HG03135 (cell line): ENCODE measurements at regions not wholly inside any gene's neighbourhood (a gene's known extent, or its start where the extent isn't known, plus 50 kb on each side); places are given as distances from the start of the nearest gene placed in this dataset.

ENCODE experiments used
- ATAC-seq: cut with Tn5 transposase; IDR thresholded peaks from one replicate; pipeline ENCODE4 v1.9.1; 2021; ENCODE audit warnings: mild to moderate bottlenecking, moderate library complexity; ENCODE audit not compliant: unreplicated experiment

DNA sequence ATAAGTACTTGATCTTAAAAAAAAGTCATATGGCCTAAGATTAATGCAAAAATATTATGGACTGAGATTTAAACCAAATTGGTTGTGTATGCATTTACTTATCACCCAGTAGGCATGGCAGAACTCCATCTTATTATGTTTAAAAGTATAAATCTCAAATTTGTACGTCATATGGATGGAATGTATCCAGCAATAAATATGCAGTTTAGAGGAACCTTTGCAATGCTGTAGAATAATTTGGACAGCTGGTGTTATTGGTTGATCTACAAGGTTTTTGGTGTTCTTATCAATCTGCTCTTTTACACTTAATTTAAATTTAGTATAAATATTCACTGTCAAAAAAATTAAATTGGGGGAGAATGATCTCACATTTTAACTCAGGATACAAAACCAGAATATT is 640.2 kb downstream of the SATB2 start:
- ATAC-seq: no peak

DNA sequence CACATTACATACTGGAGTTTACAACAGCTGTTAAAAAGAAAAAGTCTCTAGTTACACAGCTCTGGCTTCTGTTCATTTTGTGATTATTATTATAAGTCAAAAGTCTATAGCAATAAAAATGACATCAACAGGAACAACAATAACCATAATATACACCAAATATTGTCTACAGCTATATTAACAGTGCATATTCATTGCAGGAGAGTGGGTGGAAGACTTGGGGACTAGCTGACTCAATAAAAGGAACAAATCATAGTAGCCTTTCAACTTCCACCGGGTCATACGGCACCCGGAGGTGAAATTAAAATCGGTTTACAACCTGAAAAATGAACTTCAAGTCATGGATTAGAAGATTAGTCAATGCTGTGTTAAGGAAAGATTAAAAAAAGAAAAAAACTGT is 642.1 kb downstream of the SATB2 start:
- no peak for ATAC-seq

DNA sequence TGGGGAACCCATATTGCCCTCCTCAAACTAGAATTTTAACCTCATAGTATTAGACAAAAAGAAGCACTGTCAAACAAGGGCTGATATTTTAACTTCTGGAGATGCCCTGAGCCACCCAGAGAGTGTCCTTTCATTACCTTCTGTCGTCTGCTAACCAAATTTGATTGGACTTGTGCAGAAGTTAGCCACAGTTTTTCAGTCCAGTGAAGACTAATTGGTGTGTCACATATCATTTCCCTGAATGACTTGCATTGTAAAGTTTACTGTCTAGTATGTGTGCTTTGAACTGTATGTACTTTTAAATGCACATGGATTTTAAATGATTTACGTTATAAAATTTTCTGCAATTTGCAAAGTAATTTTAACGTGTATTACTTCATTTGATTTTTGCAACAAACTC is 646.5 kb downstream of the SATB2 start:
- ATAC-seq: no peak

DNA sequence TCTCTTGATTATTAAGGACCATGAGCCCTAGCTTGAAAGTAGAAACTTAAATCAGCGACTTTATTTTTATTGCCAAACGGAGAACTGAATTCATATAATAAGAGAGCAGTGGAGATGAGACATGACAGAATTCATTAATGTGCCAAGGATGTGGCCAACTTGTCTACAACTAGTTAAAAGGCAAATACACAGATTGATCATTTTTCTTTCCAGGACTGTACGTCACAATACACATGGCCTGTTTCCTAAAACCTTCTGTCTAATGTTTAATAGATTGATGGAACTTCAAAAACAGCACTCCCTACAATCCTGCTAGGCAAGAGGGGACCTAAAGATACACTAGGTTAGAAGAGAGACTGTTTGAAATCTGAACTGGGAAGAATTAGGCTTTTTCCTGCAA is 647.8 kb downstream of the SATB2 start:
- ATAC-seq: no peak

DNA sequence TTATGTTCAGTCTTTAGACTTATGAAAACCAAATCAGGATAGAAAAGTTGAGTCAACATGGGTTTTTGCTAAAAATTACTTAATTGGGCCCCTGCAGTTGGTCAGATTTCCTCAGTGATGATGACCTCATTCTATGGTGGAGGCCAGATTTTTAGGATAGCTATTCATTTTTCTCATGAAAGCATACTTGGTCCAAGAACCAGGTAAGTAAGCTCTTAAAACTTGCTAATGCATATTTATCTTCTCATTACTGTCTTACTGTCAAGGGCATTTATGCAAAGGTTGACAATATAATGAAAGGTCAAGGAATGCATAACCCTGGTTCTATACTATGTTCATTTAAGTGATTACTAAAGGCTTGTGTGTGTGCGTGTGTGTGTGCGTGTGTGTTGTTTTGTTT is 650.6 kb downstream of the SATB2 start:
- ATAC-seq: no peak

DNA sequence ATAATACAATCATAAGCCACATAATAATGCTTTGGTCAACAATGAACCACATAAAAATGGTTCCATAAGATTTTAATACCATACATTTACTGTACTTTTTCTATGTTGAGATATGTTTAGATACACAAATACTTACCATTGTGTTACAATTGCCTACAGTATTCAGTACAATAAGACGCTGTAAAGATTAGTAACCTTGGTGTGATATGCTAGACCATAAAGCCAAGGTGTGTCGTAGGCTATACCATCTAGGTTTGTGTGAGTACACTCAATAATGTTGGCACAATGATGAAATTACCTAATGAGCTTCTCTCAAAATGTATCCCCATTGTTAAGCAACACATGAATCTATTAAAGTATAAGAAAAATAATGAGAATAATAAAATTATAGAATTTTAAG is 662.3 kb downstream of the SATB2 start:
- ATAC-seq: no peak

DNA sequence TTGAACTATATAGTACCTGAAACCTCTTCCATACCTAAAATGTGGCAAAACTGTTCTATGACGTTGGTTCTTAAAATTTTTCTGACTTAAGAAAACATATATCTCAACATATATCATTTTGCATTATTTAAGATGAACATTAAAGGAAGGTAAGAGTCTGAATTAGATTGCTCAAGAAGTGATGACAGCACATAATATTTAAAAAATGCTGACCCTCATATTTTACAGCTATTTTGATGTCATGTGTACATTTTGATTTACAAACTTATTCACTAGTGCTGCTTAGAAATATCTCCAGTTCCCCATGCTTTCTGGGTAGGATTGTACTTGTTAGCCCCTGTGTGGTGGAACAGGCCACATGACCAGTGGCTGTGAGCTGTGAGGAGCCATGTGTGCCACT is 666.1 kb downstream of the SATB2 start:
- no peak for ATAC-seq

DNA sequence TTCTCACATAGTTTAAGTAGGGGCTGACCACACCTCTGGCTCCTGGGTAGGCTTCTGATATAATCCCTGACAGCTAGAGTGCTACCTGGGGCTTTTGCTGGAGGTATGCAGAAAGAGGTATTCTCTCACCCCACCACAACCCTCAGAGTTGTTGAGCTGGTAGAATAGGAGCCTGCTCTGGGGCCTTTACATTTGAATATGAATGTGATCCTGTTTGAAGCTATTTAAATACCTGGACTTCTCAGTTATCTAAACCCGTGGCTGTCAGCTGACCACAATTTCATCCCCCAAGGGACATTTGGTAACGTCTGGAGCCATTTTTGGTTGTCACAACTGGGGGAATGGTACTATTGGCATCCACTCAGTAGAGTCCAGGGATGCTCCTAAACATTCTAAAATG is 669.1 kb downstream of the SATB2 start:
- no peak for ATAC-seq

DNA sequence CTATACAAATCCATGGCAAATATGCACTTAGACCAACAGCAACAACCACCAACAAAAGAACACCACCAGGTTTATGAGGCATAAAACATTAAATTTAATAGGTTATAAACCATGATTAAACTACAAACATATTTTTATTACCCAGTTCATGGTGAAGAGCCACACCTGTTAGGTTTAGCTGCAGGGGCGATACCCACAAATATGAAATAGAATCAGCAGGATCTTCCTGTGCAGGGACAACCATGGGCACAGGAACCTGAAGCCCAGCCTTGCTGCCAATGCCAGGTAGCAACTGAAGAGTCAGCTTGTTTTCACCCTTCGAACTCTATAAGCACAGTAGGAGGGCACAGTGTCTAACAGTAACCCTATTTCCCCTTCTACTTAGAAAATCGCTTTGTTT is 675.0 kb downstream of the SATB2 start:
- ATAC-seq: no peak

DNA sequence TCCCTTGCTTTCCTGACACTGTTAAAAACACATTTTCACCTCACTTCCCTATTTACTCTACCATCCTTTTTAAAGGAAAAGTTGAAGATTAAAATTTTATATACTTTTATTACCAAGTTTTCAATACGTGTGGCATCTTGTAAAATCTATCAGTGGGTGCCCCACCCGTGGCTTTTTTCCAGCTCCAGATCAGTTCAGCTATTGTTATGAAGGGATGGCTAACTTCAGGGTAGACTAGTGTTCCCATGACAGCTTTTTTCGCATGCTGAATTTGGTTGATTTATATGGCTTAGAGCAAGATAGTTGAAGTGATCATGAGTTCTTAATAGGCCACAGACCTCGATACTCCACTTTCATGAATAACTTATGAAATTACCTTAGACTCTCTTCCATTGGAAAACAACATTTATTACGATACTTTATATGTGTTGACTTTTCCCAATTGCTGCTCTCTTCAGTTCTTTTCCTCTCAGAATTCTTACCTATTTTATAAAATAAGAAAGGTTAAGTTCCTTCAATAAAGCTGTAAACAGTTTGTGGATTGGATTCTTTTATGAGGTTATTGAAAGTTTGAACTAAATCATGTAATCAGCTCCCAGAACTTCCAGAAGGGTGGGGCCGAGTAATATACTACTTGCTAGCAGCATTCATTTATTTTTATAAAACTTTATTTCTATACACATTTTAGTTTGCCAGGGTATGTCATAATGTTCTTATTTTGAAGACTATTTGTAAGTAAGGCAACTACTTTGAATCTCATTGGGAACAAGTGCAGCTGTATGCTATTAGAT is 680.9 kb downstream of the SATB2 start:
- no peak for ATAC-seq

DNA sequence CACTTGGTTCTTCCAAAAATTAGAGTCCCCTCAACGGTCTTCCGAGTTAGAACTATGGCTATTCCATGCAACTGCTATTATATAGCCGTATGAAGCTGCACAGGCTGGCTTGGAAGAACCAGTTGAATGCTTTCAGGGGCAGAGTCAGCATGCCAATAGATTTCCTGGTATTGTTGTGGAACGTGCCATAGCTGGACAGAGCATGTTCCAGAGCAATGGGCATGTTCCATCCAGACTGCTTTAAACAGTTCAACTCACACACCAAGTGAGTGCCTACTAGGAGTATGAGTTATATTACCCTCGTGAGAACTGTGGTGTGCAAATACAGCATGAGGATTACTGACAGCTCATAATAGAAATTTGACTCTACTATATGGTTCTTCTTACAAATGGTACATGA is 682.0 kb downstream of the SATB2 start:
- no peak for ATAC-seq

DNA sequence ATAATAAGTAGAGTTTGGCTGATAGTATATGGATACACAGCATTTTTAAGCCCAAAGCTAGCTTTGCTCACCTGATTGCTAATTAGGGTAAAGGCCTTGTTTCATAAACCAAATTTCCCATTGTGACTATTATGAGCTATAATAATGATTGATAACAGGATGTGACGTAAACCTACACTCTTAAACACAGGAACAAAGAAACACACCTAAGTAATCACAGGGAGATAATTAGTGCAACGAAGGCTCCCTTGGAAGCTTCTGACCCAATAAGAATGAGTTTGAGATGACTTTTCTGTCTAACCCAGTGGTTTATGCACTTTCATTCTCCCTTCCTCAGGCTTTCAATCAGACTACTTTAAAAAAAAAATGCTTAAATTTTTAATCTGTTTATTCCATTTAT is 683.2 kb downstream of the SATB2 start:
- ATAC-seq: no peak

DNA sequence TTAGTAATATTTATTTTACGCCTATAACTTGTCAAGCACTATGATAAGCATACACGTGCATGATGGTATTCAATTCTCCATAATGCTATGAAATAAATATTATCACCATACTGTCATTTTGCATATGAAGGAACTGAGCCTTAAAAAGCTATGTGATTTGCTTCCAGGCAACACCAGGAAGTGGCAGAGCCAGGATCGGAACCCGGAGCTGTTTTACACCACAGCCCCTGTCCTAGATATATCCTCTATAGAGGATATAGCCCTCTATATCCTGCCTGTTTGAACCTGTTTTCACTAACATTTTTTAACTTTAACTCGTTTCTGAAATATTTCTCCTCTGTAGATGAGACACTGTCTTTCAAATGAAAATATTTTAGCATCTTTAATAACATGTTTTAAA is 690.0 kb downstream of the SATB2 start:
- no peak for ATAC-seq

DNA sequence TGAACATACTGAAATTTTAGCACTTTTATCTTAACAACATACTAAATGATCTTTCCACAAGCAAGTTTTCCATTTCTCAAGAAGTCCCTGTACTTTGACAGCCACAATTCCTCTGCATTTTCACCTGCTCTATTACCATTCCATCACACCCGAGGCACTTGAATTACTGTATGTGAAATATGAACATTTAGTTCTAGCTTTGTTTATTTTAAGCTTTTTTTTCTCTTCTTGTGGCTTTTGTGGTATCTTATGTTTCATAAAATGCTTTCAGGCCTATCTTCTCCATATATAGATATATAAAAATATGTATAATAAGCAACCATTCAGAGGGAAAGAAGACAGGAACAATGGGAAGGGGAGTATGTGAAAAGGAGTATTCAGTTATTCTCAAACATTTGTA is 693.9 kb downstream of the SATB2 start:
- no peak for ATAC-seq

DNA sequence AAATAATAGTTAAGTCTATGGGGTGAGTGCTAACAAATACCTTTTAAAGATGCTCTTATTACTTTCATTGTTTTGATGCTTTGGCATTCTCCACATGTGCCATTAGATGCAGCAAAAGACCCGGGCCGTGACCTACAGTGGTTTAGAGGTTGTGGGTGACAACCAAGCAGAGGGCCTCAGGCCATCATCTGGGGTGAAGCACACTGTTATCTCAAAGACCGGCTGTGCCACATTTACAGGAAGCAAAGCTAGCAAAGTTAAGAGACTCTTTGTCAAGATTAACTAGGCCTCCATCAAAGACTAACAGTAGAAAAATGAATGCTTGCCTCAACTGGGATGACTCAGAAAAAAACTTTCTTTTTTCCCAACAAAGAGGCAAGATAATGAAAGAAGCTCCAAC is 695.3 kb downstream of the SATB2 start:
- ATAC-seq: no peak

DNA sequence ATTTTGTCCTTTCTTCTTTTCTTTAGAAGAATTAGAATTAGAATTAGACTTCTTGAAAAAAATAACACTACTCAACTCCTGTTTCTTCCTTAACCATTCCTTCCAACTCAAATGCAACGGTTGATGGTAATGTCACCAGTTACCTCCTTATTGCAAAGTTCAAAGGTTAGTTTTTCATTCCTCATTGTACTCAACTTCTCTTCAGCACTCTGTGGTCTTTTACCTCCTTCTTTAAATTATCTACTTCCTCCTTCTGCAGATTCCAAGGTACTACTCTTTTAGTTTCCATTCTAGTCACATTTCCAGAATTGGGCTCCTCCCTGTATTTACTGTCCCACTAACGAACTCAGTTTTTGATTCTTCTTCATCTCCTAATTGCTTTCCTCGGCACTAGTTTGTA is 700.7 kb downstream of the SATB2 start:
- no peak for ATAC-seq

DNA sequence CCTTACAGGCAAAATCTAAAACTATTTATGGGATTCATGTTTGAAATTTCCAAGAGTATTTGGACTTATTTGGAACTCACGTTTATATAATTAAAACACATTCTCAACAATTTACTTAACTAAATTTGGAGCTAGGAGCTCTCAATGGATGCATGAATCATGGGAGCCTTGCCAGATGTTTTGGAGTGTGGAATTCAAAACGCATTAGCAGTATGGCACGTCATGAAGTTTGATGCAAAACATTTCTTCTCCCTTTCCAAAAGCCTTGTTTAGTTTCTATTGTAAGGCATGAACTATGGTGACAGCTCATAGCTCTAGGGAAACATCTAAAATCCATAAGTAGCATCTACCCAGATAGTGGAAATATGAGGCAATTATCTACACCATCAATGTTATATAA is 701.6 kb downstream of the SATB2 start:
- no peak for ATAC-seq

DNA sequence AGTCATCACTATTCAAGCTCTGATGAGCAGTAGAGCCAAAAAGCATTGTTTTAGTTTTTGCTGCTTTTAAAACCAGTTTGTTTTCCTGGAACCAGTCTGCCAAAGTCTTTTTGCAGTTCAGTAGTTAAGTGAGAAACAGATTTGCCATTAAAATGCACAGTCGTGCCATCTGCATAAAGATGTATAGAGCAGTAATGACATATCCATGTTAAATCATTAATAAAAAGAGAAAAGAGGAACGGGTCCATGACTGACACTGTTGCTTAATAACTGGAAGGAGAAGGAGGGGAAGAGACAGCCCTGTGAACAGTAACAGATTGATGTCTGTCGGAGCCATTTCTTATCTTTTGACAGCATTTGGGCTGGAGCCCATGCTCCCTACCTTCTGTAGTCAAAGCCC is 704.6 kb downstream of the SATB2 start:
- no peak for ATAC-seq

DNA sequence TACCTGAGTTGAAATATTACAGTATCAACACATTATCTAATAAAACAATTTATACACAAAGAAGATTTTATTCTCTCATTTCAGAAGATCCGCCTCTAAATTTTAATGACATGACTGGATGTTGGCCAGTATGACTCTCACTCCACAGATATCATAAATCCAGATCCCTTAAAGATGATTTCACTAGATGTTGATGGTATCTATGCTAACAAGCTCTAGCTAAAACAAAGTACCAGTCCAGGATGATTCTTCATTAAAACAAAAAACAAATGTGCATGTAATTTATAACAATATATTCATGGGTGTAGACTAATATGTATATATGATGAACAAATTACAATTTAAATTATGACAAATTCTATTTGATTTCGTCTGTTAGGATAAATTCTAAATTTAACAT is 708.4 kb downstream of the SATB2 start:
- ATAC-seq: no peak

DNA sequence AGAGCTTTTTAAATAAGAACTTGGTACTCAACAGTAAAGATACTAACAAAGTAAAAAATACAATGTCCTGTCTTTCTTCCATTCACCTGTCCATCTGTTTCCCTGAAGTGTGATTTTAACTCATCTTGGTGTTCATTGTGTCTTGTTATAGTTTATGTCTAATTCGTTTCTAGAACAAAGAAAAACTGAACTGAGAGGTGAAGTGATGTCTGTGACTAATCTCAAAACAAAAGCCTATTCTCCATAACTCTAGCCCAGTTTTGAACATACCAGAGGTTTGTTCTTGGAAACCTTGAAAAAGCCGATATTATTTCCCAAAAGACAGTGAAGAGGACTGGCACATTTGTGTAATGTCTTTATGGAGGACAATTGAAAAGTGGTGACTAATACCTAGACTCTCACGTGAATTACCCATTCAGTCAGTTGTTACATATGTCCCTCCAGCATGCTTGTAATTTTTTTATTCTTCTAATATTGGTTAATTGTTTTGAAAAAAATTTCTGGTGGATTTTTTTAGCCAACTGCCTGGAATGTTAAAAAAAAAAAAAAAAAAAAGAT is 725.8 kb downstream of the SATB2 start:
- ATAC-seq: no peak

DNA sequence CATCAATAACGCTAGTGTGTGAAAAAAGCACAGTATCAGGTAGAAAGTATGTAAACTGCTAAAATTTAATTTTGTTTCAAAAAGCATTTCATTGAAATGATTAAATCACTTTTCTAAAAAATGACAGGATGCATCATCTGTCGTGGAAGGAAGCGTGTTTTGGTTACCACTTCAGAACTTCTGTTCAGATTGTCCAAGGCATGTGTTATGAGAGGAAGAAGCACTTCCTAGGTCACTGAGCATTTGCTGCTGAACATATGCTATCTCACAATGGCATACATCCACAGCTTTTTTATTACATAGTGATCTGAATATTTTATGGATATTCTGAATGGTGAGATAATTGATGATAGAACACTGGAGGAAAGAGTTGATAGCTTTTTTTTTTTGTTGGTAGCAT is 737.5 kb downstream of the SATB2 start:
- ATAC-seq: no peak

DNA sequence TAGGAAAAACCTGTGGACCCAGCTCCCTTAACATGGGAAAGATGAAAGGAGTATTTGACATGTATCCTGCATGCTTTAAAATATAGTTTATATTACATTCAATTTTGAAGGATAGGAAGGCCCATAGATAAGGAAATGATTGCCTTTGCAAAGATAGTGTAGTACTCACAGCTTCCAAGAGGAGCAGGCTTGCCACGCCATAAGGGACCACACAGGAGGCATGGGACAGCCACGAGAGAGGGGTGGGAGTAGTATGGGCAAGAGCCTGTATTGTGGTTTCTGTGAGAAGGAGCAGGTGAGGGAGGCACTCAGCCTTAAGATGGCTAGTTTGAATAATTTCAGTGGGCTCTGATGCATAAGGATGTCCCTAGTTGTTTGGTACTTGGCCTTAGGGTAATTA is 740.3 kb downstream of the SATB2 start:
- ATAC-seq: no peak

DNA sequence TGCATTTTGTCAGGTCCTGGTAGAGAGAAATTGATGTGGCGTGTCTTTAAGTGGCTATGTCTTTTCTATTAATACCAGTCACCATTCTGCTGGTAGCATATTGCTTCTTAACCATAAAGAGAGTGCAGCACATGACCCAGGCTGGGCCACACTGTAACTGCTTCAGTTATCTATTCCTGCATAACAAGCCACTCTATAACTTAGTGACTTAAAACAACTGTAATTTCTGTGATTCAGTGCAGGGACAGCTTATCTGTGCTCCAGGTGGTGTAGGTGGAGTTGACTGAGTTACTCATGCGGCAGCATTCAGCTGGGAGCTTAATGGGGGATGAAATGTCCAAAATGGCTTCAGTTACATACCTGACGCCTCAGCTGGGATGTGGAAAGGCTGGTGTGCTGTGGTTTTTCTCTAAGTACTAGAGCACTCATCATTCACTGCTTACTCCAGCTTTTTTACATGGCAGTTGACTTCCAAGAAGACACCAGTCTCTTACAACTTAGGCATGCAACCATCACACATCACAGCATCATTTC is 742.4 kb downstream of the SATB2 start:
- no peak for ATAC-seq
